ENCODE measurements at regions not wholly inside any gene's neighbourhood (a gene's known extent, or its start where the extent isn't known, plus 50 kb on each side); places are given as distances from the start of the nearest gene placed in this dataset.
A peak's percentile ranks its signal among the peaks of the same experiment; 100 is the strongest.

- no peak for DNase-seq (ENCODE audit: low spot score)
- FAIRE-seq, result no peak
Observed at GRCh38 chrX:4315891-4316290, 602.4 kb upstream of the PRKX start.

GRCh38 chrX:4314586-4314985, 601.1 kb upstream of the PRKX start:
- FAIRE-seq (no peak), DNase-seq (ENCODE audit: low spot score) (no peak)

- DNase-seq (ENCODE audit: low spot score), result no peak
- FAIRE-seq, result no peak
Observed at GRCh38 chrX:4277122-4277521, 563.7 kb upstream of the PRKX start.

GRCh38 chrX:4268676-4269075, 555.2 kb upstream of the PRKX start:
- DNase-seq (ENCODE audit: low spot score) (no peak), FAIRE-seq (no peak)

- DNase-seq (ENCODE audit: low spot score) (no peak), FAIRE-seq (no peak)
Observed at GRCh38 chrX:4265036-4265435, 551.6 kb upstream of the PRKX start.

- DNase-seq (ENCODE audit: low spot score), result peak; percentile 5
- FAIRE-seq, result no peak
Observed at GRCh38 chrX:4263030-4263803, 549.8 kb upstream of the PRKX start.

GRCh38 chrX:4253092-4253491, 539.6 kb upstream of the PRKX start:
- DNase-seq (ENCODE audit: low spot score), result no peak
- no peak for FAIRE-seq

GRCh38 chrX:4249401-4249800, 536.0 kb upstream of the PRKX start:
- FAIRE-seq (no peak), DNase-seq (ENCODE audit: low spot score) (no peak)

- DNase-seq (ENCODE audit: low spot score), result no peak
Observed at GRCh38 chrX:4243759-4244158, 530.3 kb upstream of the PRKX start.

GRCh38 chrX:4240541-4241194, 527.2 kb upstream of the PRKX start:
- FAIRE-seq (no peak), DNase-seq (ENCODE audit: low spot score) (no peak)

More at GRCh38 chrX:4243759-4244158, 530.3 kb upstream of the PRKX start:
- no peak for FAIRE-seq

- FAIRE-seq (no peak), DNase-seq (ENCODE audit: low spot score) (no peak)
Observed at GRCh38 chrX:4239650-4240540, 526.4 kb upstream of the PRKX start.

GRCh38 chrX:4238916-4239315, 525.5 kb upstream of the PRKX start:
- no peak for FAIRE-seq
- DNase-seq (ENCODE audit: low spot score), result no peak

- FAIRE-seq (no peak), DNase-seq (ENCODE audit: low spot score) (no peak)
Observed at GRCh38 chrX:4225086-4225485, 511.6 kb upstream of the PRKX start.

- DNase-seq (ENCODE audit: low spot score) (no peak), FAIRE-seq (no peak)
Observed at GRCh38 chrX:4206941-4207340, 493.5 kb upstream of the PRKX start.

GRCh38 chrX:4197971-4198370, 484.5 kb upstream of the PRKX start:
- DNase-seq (ENCODE audit: low spot score), result peak; percentile 0
- no peak for FAIRE-seq

GRCh38 chrX:4193500-4194155, 480.2 kb upstream of the PRKX start:
- no peak for DNase-seq (ENCODE audit: low spot score)
- no peak for FAIRE-seq

- no peak for DNase-seq (ENCODE audit: low spot score)
- no peak for FAIRE-seq
Observed at GRCh38 chrX:4186331-4186730, 472.9 kb upstream of the PRKX start.

- DNase-seq (ENCODE audit: low spot score) (no peak), FAIRE-seq (no peak)
Observed at GRCh38 chrX:4185086-4185485, 471.6 kb upstream of the PRKX start.

GRCh38 chrX:4182408-4182806, 469.0 kb upstream of the PRKX start:
- FAIRE-seq (no peak), DNase-seq (ENCODE audit: low spot score) (no peak)

GRCh38 chrX:4181782-4182407, 468.4 kb upstream of the PRKX start:
- FAIRE-seq (no peak), DNase-seq (ENCODE audit: low spot score) (no peak)

- FAIRE-seq, result no peak
Observed at GRCh38 chrX:4179031-4179430, 465.6 kb upstream of the PRKX start.

More at GRCh38 chrX:4179031-4179430, 465.6 kb upstream of the PRKX start:
- DNase-seq (ENCODE audit: low spot score), result no peak

All from urothelium cell line (cell line).